GM21526 (cell line): ENCODE measurements at regions not wholly inside any gene's neighbourhood (a gene's known extent, or its start where the extent isn't known, plus 50 kb on each side); places are given as distances from the start of the nearest gene placed in this dataset.

Source experiments
- ATAC-seq: cut with Tn5 transposase; IDR thresholded peaks from one replicate; pipeline ENCODE4 v1.9.1; 2021; ENCODE audit warnings: moderate library complexity; ENCODE audit not compliant: unreplicated experiment, low FRiP score

DNA sequence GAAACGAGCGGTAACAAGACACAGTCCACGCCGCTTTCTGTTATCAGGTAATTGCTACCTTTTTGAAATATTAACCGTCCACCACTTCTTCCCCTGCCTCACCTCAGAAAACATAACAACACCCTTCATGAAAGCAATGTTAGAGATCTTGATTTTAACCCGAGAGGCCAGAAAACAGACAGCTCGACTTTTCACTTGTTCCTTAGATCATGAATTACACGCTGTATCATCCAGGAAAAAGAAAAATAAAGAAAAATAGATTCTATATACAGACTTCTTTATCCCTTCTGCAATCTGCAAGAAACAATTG is 957.1 kb upstream of the SOX9 start:
- no peak for ATAC-seq

GRCh38 chr17:71164561-71164960 is 956.3 kb upstream of the SOX9 start:
- ATAC-seq = no peak

DNA sequence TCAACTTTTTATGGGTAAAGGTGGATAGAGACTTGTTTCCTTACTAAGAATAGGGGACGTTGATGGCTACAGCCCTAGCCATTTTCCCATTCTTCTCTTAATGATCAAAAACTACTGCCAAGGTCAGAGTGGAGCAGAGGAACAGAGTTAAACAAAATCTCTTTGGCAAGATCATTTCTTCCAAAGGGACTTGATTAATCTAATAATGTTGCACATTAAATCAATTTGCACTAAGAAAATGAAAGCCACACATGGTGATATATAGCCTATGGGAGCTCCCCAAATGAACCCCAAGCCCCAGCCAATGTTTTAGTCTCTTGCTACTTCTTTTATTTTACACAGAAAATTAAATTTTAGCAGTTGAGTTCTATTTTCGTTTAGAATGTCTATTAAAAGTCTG is 954.5 kb upstream of the SOX9 start:
- ATAC-seq = no peak

DNA sequence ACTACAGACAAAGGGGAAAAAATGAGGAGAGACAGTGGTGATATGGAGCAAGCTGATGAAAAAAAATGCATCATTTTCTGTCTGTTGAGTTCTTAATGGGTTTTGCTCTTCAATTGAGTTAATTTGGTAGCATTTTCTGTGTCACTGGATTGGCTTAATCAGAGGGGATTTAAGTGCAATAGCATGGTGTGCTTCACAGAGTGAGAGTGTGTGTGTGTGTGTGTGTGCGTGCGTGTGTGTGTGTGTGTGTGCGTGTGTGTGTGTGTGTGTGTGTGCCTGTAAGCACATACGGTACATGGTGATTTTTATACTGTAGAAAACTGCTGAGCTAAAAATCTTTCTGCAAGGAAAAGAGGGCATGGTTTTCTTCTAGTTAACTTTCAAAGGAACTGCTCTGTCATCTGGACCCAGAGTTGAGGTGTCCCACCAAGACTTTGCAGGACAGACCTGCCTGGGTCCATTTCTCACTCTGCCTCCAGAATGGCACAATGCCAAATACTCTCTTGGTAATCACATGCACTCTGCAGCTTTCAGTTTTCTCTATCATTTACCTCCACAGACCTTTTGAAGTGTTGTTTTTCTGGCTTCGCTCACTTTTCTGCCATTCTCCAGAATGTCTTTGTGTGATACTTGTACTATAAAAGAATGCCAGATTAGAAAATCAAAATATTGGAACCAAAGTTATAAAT is 952.6 kb upstream of the SOX9 start:
- ATAC-seq = no peak

DNA sequence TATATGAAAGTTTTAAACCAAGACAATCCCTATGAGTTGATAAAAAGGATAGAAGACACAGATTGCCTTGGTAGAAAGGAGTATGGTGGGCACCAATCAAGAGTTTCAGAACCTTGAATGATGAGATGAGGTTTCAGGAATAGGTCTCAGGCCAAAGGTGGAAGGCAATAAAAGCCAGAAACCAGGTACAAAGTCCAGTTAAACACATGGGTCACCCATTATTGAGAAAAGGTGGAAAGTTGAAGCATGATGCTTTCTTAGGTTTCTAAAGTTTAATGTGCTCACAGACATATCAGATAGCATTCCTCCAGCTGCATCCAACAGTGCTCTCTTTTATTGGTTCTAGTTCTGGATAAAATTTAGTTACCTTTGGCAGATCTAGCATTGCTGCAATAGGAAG is 950.8 kb upstream of the SOX9 start:
- no peak for ATAC-seq

GRCh38 chr17:71171270-71171669 is 949.5 kb upstream of the SOX9 start:
- no peak for ATAC-seq

DNA sequence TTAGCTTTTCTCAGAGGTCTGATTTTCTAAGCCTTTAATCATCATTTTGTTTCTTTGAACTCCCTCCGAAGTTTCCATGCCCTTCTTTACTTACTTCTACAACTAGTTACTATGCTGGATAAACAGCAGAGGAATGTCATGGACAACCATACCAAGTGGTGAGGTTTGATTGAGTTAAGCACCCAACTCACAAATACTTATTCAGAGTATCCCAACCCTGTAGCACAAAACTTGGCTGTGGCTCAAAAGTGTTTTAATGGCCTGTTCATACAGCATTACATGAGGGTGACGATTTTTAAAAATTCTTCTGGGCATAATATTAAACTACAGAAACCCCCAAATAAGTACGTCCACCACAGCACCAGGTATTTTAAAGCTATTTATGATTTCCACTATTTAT is 946.8 kb upstream of the SOX9 start:
- no peak for ATAC-seq

DNA sequence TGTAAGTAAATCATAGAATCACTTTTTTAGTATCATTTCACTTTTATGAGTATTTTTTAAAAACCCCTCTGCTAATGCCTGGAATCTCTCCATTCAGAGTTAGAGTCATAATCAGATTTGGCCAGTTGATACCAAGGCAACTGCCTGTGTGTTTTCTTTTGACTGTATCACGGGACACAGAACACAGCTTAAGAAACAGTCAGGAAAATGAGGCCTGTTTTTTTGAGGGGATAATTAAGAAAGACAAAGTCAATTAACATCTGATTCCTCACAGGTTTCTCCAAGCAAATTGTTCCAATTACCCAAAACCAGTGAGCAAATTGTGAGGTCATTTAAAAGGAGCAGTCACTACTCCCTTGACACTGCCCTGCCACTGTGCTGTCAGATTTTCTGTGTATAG is 944.5 kb upstream of the SOX9 start:
- ATAC-seq = no peak

DNA sequence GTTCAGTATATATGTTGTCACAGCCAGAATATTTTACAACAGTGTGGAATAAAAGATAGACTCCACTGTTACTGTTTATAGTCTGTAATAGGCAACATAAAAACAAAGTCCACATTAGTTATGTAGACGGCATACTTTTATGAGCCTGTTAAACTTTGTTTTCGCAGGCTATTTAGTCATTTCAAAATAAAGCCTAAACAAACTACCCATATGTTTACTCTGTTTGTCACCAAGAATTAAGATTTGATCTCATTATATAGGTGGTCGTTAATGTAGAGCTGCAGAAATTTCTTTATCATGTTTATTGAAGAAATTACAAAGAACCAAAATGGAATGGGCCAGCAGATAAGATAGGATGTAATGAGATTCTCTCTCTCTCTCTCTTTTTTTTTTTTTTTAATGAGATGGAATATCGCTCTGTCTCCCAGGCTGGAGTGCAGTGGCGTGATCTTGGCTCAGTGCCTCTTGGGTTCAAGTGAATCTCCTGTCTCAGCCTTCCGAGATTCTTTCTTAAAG is 943.8 kb upstream of the SOX9 start:
- no peak for ATAC-seq

DNA sequence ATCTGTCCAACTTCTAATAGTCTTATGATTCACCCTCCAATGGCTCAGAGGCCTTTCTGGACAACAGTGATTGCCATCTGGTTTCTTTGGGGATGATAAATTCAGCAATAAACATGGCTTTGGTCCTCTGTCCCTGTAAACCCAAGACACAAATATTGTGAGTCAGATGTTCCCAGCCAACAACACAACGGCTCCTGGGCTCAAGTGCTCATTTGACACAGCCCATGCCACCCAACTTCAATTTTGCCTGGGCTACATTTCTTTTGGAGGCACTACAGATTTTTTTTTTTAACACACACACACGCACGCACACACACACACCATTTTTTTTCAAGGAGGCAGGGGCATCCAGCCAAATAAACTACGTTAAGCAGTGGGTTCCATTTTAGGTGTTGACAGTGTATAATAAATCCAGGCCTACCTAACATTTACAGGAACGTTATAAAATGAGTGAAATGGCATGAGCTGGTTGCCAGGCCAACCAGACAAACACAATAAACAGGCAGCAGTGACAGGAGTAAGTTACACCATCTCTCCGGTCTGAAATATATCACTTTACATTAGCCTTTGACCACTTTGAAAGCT is 939.9 kb upstream of the SOX9 start:
- no peak for ATAC-seq

GRCh38 chr17:71183066-71183660 is 937.7 kb upstream of the SOX9 start:
- ATAC-seq = no peak

- no peak for ATAC-seq
These were observed 936.1 kb upstream of the SOX9 start for GRCh38 chr17:71184716-71185115.

- ATAC-seq = no peak
These were observed 933.5 kb upstream of the SOX9 start for GRCh38 chr17:71187145-71187878.

GRCh38 chr17:71188811-71189492 is 931.9 kb upstream of the SOX9 start:
- ATAC-seq = no peak

- no peak for ATAC-seq
These were observed 931.4 kb upstream of the SOX9 start for GRCh38 chr17:71189493-71189831.

DNA sequence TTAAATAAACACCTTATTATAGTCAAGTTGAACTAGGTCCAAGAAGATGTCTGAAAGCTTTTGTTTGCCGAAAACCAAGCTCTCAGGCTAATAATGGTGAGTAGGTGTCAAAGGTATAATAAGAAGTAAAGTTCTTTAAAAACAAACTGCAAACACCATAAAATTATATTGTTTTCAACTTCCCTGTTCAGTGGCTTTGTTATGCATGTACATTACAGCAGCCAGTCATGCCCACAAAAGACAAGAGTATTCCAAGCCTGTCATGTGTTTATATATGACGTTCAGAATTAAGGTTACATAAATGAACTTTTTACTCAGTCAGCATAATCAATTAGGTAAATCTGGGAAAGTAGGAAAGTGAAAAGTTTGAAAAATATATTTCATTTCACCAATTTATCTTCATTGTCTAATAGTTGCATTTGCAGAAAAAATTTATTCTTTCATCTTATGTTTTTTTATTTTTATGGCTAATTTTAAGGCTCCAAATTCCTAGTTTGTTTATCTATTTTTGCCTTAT is 928.7 kb upstream of the SOX9 start:
- ATAC-seq = no peak

- no peak for ATAC-seq
These were observed 928.0 kb upstream of the SOX9 start for GRCh38 chr17:71192848-71193247.

DNA sequence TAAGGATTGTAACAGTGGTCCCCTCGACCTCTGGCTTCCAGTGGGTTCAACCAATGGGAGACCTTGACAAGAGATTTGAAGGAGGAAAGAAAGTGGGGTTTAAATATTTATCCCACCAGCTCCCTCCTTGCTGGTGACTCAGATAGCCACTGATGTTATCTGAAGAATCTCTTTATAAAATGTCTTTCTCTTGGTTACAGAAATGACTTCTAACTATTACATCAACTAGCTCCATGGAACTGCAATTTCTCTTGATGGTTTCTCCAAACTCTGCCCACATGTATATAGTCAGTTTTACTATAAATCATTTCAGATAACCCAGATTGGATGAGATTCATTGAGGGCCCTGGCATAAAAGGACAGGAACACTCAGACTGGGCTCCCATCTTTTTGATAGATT is 920.2 kb upstream of the SOX9 start:
- no peak for ATAC-seq

- ATAC-seq = no peak
These were observed 919.2 kb upstream of the SOX9 start for GRCh38 chr17:71201639-71202038.

DNA sequence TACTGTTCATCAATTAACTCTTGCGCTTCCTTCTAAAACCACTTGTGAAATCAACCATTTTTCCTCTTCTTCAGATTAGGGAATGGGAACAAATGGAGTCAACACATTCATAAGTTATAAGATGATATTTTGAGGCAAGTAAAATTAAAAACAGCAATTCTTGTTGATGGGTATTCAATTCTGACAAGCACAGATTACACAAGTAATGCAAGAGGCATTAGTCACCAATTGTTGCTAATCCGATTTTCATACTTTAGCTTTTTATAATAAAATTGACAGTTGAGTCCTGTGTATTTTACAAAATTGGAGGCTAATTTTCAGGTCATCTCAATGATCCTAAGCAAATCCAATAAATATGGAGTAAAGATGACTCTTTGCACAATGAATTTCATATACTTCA is 918.4 kb upstream of the SOX9 start:
- no peak for ATAC-seq

DNA sequence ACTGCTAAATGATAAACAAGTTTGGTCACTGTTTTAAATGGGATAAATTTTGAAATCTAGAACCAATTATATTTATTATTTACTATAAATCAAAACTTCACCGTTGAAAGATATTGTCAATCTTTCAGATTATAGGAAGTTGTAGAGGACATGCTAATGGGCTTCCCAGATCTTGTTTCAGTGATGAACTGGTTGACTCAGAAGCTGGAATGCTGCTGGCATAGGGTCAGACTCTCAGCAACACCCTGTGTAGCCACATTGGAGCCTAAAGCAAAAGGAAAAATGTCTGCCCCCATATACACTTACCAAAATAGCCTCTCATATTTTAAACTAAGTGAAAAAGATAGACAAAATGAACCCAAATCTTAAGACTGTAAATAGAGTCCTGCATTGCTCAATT is 916.9 kb upstream of the SOX9 start:
- ATAC-seq = no peak
